OCI-LY1 (cell line): ENCODE measurements at regions not wholly inside any gene's neighbourhood (a gene's known extent, or its start where the extent isn't known, plus 50 kb on each side); places are given as distances from the start of the nearest gene placed in this dataset.

ENCODE experiments used
- CTCF ChIP-seq: fragments of 200-600 bp; sonication (generic), shearing (Covaris generic); IDR thresholded peaks from 2 replicates; pipeline ENCODE4 v1.5.1; 2017; ENCODE audit warnings: mild to moderate bottlenecking, antibody characterized with exemption, low read length, moderate library complexity, mixed read lengths
- EZH2 ChIP-seq: fragments of 200-600 bp; sonication (generic), shearing (Covaris generic); IDR thresholded peaks from 2 replicates; pipeline ENCODE4 v1.8.0; 2017; ENCODE audit warnings: borderline replicate concordance, mixed run types, mild to moderate bottlenecking, antibody characterized with exemption, low read length, moderate library complexity, mixed read lengths

DNA sequence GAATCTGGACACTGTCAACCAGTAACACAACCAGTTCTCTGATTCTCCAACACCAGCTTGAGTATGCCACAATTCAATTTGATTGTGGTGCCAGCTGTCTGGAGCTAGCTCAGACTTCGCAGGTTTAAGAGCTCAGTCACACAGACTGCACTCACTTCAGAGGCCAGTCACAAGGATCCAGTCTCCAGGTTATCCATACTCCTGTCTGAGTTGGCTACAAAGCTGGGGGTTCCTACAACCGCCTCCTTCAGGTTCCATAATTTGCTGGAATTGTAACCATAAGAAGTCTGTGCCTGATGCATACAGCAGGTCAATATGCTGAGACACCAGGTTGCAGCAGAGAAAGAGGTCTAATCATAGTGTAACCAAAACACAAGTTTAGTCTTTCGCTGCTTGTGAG is 70.5 kb upstream of the CPSF6 start:
- TF ChIP-seq CTCF (no peak), EZH2 (no peak)
